HCT116 (cell line): ENCODE measurements at regions not wholly inside any gene's neighbourhood (a gene's known extent, or its start where the extent isn't known, plus 50 kb on each side); places are given as distances from the start of the nearest gene placed in this dataset.

Experiments
- ATF3 ChIP-seq: IDR thresholded peaks from 2 replicates; pipeline ENCODE4 v1.6.1; 2012
- CTCF ChIP-seq, 3 experiments: fragments of 200-600 bp in 1 of 3; sonication (generic) in 1 of 3; IDR thresholded peaks in 2 of 3; conservative IDR thresholded peaks in 1 of 3; 2 replicates each; pipeline ENCODE4 v1.5.1; 2012 to 2017; ENCODE audit warnings: low read depth in 2 of 3, low read length in 2 of 3, antibody characterized with exemption in 1 of 3, borderline replicate concordance in 1 of 3, control low read depth in 1 of 3, mild to moderate bottlenecking in 1 of 3, mixed read lengths in 1 of 3, mixed run types in 1 of 3, moderate library complexity in 1 of 3; ENCODE audit not compliant: insufficient read depth in 1 of 3
- EZH2 ChIP-seq: fragments of 200-600 bp; sonication (generic); IDR thresholded peaks from 2 replicates; pipeline ENCODE4 v1.6.1; 2017; ENCODE audit warnings: antibody characterized with exemption, mixed run types
- MAX ChIP-seq: IDR thresholded peaks from 2 replicates; pipeline ENCODE4 v1.6.1; 2012
- POLR2A ChIP-seq: IDR thresholded peaks from 2 replicates; pipeline ENCODE4 v1.7.0; 2011; ENCODE audit warnings: borderline replicate concordance; ENCODE audit not compliant: insufficient read depth, insufficient read length; ENCODE audit errors: extremely low read depth
- REST ChIP-seq: IDR thresholded peaks from 2 replicates; pipeline ENCODE4 v1.6.1; 2012; ENCODE audit warnings: low read depth

GRCh38 chr1:82786883-82787282 is 986.1 kb downstream of the ADGRL2 start:
- TF ChIP-seq CTCF (IDR thresholded peaks at IDR 0.05 in 2 of 3, conservative IDR thresholded peaks at IDR 0.05 in 1 of 3; ENCODE audit: borderline replicate concordance in 1 of 3, insufficient read depth in 1 of 3, low read depth in 2 of 3, low read length in 2 of 3) (no peak), POLR2A (no peak), REST (no peak), EZH2 (no peak), ATF3 (no peak), MAX (no peak)
